CD4-positive, CD25-positive, alpha-beta regulatory T cell (primary cell): ENCODE measurements at regions not wholly inside any gene's neighbourhood (a gene's known extent, or its start where the extent isn't known, plus 50 kb on each side); places are given as distances from the start of the nearest gene placed in this dataset.
"Not testable (repeated sequence)": the region's sequence is repeated elsewhere in the genome, so short reads cannot be mapped to it uniquely, and the experiment has no call there.

ENCODE experiments used
- ATAC-seq, 2 donors: fragments of 150-1000 bp; cut with Tn5 transposase; one replicate each; pipeline ENCODE4 v1.10.0; 2021; ENCODE audit warnings: low read depth in 2 of 2, moderate number of reproducible peaks in 2 of 2, moderate library complexity in 1 of 2
- DNase-seq, 3 donors: peaks; one replicate each; pipeline versions ENCODE4 v3.0.0 to v3.0.0-alpha.2; 2012 to 2022; ENCODE audit warnings: mixed read lengths in 1 of 3
- H3K27ac ChIP-seq: one replicate; pipeline ENCODE4 v1.7.0; 2013; ENCODE audit warnings: mild to moderate bottlenecking, low read length; ENCODE audit not compliant: insufficient read depth, poor library complexity, severe bottlenecking
- H3K27me3 ChIP-seq: one replicate; pipeline ENCODE4 v1.7.0; 2013; ENCODE audit warnings: low read length; ENCODE audit not compliant: control insufficient read depth, insufficient read depth
- H3K36me3 ChIP-seq: one replicate; pipeline ENCODE4 v1.7.0; 2013; ENCODE audit warnings: mild to moderate bottlenecking, low read length, moderate library complexity; ENCODE audit not compliant: control insufficient read depth, insufficient read depth
- H3K4me1 ChIP-seq: 2 replicates; pipeline ENCODE4 v1.7.0; 2013; ENCODE audit warnings: mild to moderate bottlenecking, low read length; ENCODE audit not compliant: insufficient read depth, control insufficient read depth, poor library complexity, severe bottlenecking
- H3K4me3 ChIP-seq: one replicate; pipeline ENCODE4 v1.7.0; 2013; ENCODE audit warnings: low read depth, mild to moderate bottlenecking, low read length, moderate library complexity
- H3K9me3 ChIP-seq, 2 experiments: 1 replicate in 1 of 2; 2 replicates in 1 of 2; pipeline ENCODE4 v1.7.0; 2013; ENCODE audit warnings: low read length in 2 of 2, mild to moderate bottlenecking in 1 of 2, moderate library complexity in 1 of 2; ENCODE audit not compliant: control insufficient read depth in 2 of 2
- H3K27ac Mint-ChIP-seq, 3 donors: one replicate each; pipeline ENCODE4 v1.8.0; 2020 to 2022; ENCODE audit warnings: mild to moderate bottlenecking in 3 of 3, mixed read lengths in 3 of 3, moderate library complexity in 2 of 3
- H3K27me3 Mint-ChIP-seq: one replicate; pipeline ENCODE4 v1.8.0; 2022; ENCODE audit warnings: mild to moderate bottlenecking, mixed read lengths
- H3K36me3 Mint-ChIP-seq: one replicate; pipeline ENCODE4 v1.8.0; 2020; ENCODE audit warnings: mixed read lengths
- H3K4me1 Mint-ChIP-seq, 4 donors: one replicate each; pipeline ENCODE4 v1.8.0; 2020 to 2022; ENCODE audit warnings: mixed read lengths in 4 of 4, mild to moderate bottlenecking in 1 of 4
- H3K4me3 Mint-ChIP-seq, 4 donors: one replicate each; pipeline ENCODE4 v1.8.0; 2020 to 2022; ENCODE audit warnings: mild to moderate bottlenecking in 4 of 4, mixed read lengths in 4 of 4, moderate library complexity in 3 of 4
- H3K9me3 Mint-ChIP-seq, 7 donors: one replicate each; pipeline ENCODE4 v1.8.0; 2020 to 2022; ENCODE audit warnings: mixed read lengths in 7 of 7, mild to moderate bottlenecking in 3 of 7, moderate library complexity in 2 of 7

DNA sequence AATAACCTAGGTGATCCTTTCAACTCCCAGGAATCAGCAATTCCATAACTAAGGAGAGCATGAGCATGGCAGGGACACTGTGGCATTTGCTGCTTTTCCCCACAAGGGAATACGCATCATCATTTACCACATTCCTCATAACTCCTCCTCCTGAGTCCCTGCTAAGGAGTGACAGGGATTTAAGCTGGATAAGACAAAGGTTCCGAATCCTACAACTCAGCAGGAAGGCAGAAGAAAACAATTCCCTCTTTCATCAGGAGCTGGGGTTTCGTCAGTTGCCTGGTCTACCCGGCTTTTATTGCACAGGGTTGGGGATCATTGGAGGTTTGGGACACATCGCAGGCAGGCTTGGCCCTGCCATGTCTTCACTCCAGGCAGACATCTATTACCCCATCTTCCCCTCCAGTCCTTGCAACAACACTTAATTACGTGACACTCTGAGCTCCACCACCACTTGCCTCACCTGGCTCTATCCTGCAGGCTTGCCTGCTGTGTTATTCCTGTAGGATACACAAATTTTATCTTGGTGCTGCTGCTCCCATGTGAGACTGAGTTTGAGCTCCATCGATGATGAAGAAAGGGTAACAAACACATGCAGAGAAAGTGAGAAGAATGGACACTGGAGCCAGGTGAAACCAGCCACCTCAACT lies 563.0 kb upstream of the KLF4 start:
- no peaks in the 10 kb centered on the region for H3K27me3 Mint-ChIP-seq
- H3K9me3 ChIP-seq = peaks cover 0 to 2% of the 10 kb centered on the region in 2 experiments
- H3K9me3 Mint-ChIP-seq = peaks cover 0 to 7% (median 5%) of the 10 kb centered on the region in 7 donors
- DNase-seq = no peak
- no peaks in the 10 kb centered on the region for H3K27me3 ChIP-seq
- H3K27ac Mint-ChIP-seq = no peak overlapping the region
- no peak overlapping the region for H3K4me3 Mint-ChIP-seq
- H3K4me3 ChIP-seq = no peak overlapping the region
- no peaks in the 10 kb centered on the region for H3K36me3 ChIP-seq
- no peak overlapping the region for H3K27ac ChIP-seq
- no peaks in the 10 kb centered on the region for H3K4me1 ChIP-seq
- no peaks in the 10 kb centered on the region for H3K4me1 Mint-ChIP-seq
- no peaks in the 10 kb centered on the region for H3K36me3 Mint-ChIP-seq
- no peak for ATAC-seq

DNA sequence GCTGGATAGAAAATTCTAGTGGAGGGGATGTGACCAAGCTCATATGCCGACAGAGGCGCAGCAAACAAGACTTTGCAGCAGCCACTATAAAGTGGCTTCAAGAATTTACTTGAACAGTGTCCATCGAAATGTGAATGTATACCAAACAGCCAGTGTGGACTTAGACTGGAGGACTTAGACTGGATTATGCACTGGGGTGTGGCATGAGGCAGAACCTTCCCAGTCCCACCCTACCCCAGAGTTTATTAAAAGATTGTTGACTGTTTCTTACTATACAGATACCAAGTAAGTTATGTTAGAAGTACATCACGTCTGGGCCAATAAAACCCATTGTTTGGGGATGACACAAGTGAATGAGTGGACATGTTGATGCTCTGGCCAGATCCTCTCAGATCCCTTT lies 561.3 kb upstream of the KLF4 start:
- Mint-ChIP-seq H3K27ac (no peak overlapping the region), H3K27me3 (no peaks in the 10 kb centered on the region), H3K4me3 (no peak overlapping the region), H3K9me3 (peaks cover 0 to 7% (median 5%) of the 10 kb centered on the region in 7 donors), H3K4me1 (no peaks in the 10 kb centered on the region), H3K36me3 (no peaks in the 10 kb centered on the region)
- Histone ChIP-seq H3K9me3 (peaks cover 0 to 2% of the 10 kb centered on the region in 2 experiments), H3K4me1 (no peaks in the 10 kb centered on the region), H3K4me3 (no peak overlapping the region), H3K27ac (no peak overlapping the region), H3K27me3 (no peaks in the 10 kb centered on the region), H3K36me3 (no peaks in the 10 kb centered on the region)
- DNase-seq (no peak), ATAC-seq (no peak)

DNA sequence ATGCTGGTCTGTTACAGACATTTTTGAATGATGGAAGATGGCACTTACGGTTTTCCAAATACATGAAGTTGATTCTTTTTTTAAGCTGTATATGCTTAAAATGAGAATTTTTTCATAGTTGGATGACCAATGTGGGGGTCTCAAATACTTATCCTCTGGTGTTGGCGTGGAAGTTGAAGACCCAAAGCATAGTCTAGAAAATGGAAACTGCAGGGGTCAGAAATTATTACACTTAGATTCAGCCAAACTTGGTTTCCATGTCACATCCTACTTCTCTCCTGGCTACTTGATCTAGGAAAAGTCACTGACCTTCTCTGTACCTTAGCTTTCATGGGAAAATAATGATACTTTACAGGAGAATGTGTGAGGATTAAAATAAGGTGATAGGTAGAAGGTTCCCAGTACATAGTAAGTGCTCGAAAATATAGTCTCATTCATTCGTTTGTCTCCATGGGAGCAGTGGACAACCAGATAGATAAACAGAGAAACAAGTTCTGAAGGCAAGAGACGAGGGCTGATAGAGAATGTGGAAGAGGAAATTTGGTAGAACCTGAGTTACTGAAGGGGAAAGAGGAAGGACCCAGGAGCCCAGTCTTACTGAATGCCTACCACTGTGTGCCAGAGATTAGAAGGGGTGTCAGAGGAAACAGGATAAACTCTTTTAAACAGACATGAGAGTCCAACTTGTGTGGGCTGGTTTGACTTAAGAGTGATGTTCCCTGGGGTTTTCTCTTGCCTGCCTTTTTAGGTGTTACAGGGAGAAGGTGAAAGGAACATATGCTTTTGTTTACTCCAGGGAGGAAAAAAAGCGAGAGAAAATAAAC lies 560.3 kb upstream of the KLF4 start:
- Mint-ChIP-seq H3K9me3 (peaks cover 0 to 7% (median 5%) of the 10 kb centered on the region in 7 donors), H3K36me3 (no peaks in the 10 kb centered on the region), H3K4me1 (no peaks in the 10 kb centered on the region), H3K4me3 (no peak overlapping the region), H3K27ac (no peak overlapping the region), H3K27me3 (no peaks in the 10 kb centered on the region)
- no peak overlapping the region for H3K27ac ChIP-seq
- DNase-seq (no peak), ATAC-seq (no peak)
- no peaks in the 10 kb centered on the region for H3K36me3 ChIP-seq
- H3K27me3 ChIP-seq = no peaks in the 10 kb centered on the region
- no peaks in the 10 kb centered on the region for H3K4me1 ChIP-seq
- H3K4me3 ChIP-seq = no peak overlapping the region
- peaks cover 0 to 2% of the 10 kb centered on the region in 2 experiments for H3K9me3 ChIP-seq

DNA sequence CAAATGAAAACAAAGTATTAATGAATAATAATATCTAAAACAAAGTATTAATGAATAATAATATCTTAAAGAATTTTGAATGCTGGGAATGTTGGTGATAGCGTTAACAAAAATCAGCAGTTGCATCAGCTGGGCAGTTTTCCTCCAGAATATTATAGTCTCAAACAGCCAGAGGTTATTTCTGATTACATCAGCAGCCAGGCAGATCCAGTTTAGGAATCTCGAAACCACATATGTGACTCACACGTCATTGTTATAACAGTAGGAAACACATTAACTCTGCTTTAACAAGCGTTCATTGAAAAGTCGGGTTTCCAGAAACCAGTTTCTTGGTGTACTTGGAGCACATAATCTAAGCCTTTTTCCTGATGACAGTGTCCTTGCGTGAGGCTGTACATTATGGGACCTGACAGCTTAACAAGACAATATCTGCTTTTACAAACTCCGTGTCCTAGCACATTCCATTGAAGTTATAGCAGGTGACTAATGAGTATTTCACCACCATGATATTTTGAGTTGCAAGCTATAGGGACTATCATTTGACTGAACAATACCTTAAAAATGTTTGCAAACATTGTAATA lies 559.5 kb upstream of the KLF4 start:
- DNase-seq (no peak), ATAC-seq (no peak)
- Histone ChIP-seq H3K36me3 (no peaks in the 10 kb centered on the region), H3K4me3 (no peak overlapping the region), H3K4me1 (no peaks in the 10 kb centered on the region), H3K9me3 (peaks cover 0 to 2% of the 10 kb centered on the region in 2 experiments), H3K27ac (no peak overlapping the region), H3K27me3 (no peaks in the 10 kb centered on the region)
- H3K4me3 Mint-ChIP-seq = no peak overlapping the region
- H3K9me3 Mint-ChIP-seq = peaks cover 0 to 7% (median 4%) of the 10 kb centered on the region in 7 donors
- H3K27ac Mint-ChIP-seq = no peak overlapping the region
- H3K27me3 Mint-ChIP-seq = no peaks in the 10 kb centered on the region
- H3K36me3 Mint-ChIP-seq = no peaks in the 10 kb centered on the region
- H3K4me1 Mint-ChIP-seq = no peaks in the 10 kb centered on the region

DNA sequence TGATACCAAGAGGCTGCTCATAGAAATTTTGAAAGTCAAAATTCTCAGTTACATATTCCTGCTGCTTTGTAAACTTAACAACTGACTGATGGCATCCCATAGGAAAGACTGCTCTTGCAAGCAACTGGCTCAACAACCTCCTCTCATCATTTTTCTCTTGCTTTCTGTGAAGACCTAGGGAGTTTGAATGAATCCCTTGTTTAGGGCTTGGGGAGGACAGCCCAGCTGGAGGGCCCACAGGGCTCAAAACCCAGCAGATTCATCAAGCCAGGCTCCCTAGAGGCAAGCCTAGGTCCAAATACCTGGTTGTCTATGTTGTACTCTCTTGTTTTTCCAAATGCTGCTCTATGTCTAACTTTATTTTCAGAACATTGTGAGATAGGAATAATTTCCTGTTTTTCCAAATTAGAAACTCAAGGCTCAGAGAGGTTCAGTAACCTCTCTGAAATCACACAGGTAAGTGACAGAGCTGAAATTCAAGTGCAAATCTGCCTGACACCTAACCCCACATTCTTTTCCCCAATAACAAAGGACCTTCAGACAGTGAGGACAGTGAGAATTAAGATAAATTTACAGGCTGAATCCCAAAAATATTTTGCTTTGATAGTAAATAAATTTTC lies 558.9 kb upstream of the KLF4 start:
- Mint-ChIP-seq H3K4me1 (no peaks in the 10 kb centered on the region), H3K4me3 (no peak overlapping the region), H3K27ac (peak overlapping the region in 1 of 3 donors; percentile 38), H3K27me3 (no peaks in the 10 kb centered on the region), H3K36me3 (no peaks in the 10 kb centered on the region), H3K9me3 (peaks cover 0 to 11% (median 4%) of the 10 kb centered on the region in 7 donors)
- H3K4me3 ChIP-seq = no peak overlapping the region
- H3K27ac ChIP-seq = no peak overlapping the region
- H3K27me3 ChIP-seq = no peaks in the 10 kb centered on the region
- no peak for DNase-seq
- no peaks in the 10 kb centered on the region for H3K4me1 ChIP-seq
- peaks cover 0 to 2% of the 10 kb centered on the region in 2 experiments for H3K9me3 ChIP-seq
- no peak for ATAC-seq
- H3K36me3 ChIP-seq = no peaks in the 10 kb centered on the region

DNA sequence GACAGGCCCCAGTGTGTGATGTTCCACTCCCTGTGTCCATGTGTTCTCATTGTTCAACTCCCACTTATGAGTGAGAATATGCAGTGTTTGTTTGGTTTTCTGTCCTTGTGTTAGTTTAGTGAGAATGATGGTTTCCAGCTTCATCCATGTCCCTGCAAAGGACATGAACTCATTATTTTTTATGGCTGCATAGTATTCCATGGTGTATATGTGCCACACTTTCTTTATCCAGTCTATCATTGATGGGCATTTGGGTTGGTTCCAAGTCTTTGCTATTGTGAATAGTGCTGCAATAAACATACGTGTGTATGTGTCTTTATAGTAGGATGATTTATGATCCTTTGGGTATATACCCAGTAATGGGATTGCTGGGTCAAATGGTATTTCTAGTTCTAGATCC lies 558.2 kb upstream of the KLF4 start:
- not testable (repeated sequence) for H3K36me3 ChIP-seq, H3K27me3 Mint-ChIP-seq, H3K4me3 Mint-ChIP-seq, H3K27ac ChIP-seq, H3K4me3 ChIP-seq, H3K36me3 Mint-ChIP-seq, H3K4me1 ChIP-seq, H3K27me3 ChIP-seq, H3K27ac Mint-ChIP-seq, H3K9me3 ChIP-seq, H3K4me1 Mint-ChIP-seq, ATAC-seq, DNase-seq
- H3K9me3 Mint-ChIP-seq = peaks cover 0 to 12% (median 4%) of the 10 kb centered on the region in 7 donors

DNA sequence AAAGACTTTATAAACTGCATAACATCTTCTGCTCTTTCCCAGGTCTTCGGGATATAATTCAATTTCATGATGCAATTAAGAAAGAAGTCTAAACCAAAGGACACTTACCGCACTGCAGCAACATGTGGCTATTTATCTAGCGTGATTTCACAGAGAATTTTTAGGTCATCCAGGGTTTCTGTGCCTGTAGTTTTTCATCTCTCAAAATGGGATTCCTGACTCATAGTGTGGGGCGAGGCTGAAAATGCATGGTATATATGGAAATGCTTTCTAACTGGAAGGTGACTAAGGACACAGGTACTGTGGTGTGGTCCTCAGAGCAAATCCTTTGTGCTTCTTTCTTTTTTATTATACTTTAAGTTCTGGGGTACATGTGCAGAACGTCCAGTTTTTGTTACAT lies 557.7 kb upstream of the KLF4 start:
- Histone ChIP-seq H3K27me3 (no peaks in the 10 kb centered on the region), H3K36me3 (no peaks in the 10 kb centered on the region), H3K4me3 (no peak overlapping the region), H3K9me3 (no peaks in the 10 kb centered on the region), H3K4me1 (no peaks in the 10 kb centered on the region), H3K27ac (no peak overlapping the region)
- ATAC-seq = no peak
- Mint-ChIP-seq H3K36me3 (no peaks in the 10 kb centered on the region), H3K27me3 (no peaks in the 10 kb centered on the region), H3K4me3 (no peak overlapping the region), H3K9me3 (peaks cover 0 to 14% (median 4%) of the 10 kb centered on the region in 7 donors), H3K4me1 (no peaks in the 10 kb centered on the region), H3K27ac (no peak overlapping the region)
- no peak for DNase-seq
